ENCODE measurements at regions not wholly inside any gene's neighbourhood (a gene's known extent, or its start where the extent isn't known, plus 50 kb on each side); places are given as distances from the start of the nearest gene placed in this dataset.

DNA sequence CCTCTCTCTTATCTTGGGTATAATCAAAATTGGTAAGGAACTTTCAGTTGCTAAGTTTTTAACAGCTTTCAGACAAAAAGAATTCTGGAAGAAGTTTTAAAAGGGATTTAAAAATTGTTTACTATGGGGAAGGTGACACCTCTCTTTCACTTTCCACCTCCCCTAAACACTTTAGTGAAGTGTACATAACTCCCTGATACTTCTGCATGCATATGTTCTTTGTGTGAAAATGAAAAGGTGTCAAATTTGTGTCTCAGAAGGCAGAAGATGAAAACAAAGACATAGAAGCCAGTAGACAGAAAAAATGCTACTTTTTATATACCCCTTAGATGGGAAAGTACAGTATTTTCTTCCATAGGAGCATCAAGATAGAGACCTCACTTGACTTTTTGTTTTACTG is 117.8 kb downstream of the TMEM26 start:
- TF ChIP-seq, protein P1, sequence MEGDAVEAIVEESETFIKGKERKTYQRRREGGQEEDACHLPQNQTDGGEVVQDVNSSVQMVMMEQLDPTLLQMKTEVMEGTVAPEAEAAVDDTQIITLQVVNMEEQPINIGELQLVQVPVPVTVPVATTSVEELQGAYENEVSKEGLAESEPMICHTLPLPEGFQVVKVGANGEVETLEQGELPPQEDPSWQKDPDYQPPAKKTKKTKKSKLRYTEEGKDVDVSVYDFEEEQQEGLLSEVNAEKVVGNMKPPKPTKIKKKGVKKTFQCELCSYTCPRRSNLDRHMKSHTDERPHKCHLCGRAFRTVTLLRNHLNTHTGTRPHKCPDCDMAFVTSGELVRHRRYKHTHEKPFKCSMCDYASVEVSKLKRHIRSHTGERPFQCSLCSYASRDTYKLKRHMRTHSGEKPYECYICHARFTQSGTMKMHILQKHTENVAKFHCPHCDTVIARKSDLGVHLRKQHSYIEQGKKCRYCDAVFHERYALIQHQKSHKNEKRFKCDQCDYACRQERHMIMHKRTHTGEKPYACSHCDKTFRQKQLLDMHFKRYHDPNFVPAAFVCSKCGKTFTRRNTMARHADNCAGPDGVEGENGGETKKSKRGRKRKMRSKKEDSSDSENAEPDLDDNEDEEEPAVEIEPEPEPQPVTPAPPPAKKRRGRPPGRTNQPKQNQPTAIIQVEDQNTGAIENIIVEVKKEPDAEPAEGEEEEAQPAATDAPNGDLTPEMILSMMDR (IDR thresholded peaks at IDR 0.05; ENCODE audit: borderline replicate concordance, extremely low read depth, low read length, poor library complexity, severe bottlenecking) = no peak
- no peak for TF ChIP-seq EZH2 (IDR thresholded peaks at IDR 0.05; ENCODE audit: borderline replicate concordance, low read depth, low read length, severe bottlenecking)
